D721Med (cell line): ENCODE measurements at regions not wholly inside any gene's neighbourhood (a gene's known extent, or its start where the extent isn't known, plus 50 kb on each side); places are given as distances from the start of the nearest gene placed in this dataset.

Source experiments
- DNase-seq: peaks from one replicate; pipeline ENCODE4 v3.0.0; 2011; ENCODE audit warnings: low spot score; ENCODE audit not compliant: insufficient read length
- FAIRE-seq: peaks from 2 replicates; lab custom pipeline; 2011; peaks lifted over from hg19 to GRCh38; lab: Jason Lieb, UNC
- TF ChIP-seq, protein P1 (sequence below): IDR thresholded peaks from 2 replicates; pipeline ENCODE4 v1.5.1; 2012; ENCODE audit warnings: mild to moderate bottlenecking, control low read depth; ENCODE audit not compliant: insufficient read depth; ENCODE audit errors: missing control alignments

DNA sequence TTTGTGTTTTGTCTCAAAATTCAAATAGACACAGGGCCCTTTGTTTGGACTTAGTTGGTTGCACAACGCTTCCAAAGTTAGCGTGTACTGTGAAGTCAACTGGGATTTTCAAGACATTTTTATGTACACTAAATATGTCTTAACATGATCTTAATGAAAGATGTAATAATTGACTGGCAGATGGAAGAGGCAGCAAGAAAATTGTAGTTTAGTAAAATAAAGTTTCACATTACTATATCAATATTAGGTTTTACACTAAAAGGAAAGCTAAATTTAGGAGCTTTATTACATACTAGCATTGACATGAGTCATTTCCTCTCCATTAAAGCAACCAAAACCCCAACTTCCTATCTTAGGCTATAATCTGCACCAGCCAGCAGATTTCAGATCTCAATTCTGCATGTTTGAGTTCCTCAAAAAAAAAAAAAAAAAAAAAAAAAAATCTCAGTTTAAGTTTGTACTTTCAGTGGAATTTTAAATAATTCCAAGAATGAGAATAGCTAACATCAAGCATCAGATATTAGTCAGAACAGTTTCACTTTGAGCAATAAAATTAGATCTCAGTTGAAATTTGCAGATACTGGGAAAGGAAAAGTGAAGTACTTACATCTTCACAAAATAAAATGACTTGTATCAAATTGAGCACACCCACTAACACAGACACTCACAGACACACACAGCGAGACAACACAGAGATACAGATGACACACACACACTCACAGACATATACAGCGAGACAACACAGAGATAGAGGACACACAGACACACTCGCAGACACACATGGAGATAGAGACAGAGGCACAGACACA, 346.6 kb upstream of the KLF6 start:
- TF ChIP-seq, protein P1, sequence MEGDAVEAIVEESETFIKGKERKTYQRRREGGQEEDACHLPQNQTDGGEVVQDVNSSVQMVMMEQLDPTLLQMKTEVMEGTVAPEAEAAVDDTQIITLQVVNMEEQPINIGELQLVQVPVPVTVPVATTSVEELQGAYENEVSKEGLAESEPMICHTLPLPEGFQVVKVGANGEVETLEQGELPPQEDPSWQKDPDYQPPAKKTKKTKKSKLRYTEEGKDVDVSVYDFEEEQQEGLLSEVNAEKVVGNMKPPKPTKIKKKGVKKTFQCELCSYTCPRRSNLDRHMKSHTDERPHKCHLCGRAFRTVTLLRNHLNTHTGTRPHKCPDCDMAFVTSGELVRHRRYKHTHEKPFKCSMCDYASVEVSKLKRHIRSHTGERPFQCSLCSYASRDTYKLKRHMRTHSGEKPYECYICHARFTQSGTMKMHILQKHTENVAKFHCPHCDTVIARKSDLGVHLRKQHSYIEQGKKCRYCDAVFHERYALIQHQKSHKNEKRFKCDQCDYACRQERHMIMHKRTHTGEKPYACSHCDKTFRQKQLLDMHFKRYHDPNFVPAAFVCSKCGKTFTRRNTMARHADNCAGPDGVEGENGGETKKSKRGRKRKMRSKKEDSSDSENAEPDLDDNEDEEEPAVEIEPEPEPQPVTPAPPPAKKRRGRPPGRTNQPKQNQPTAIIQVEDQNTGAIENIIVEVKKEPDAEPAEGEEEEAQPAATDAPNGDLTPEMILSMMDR, result no peak
- FAIRE-seq, result no peak
- DNase-seq, result no peak

DNA sequence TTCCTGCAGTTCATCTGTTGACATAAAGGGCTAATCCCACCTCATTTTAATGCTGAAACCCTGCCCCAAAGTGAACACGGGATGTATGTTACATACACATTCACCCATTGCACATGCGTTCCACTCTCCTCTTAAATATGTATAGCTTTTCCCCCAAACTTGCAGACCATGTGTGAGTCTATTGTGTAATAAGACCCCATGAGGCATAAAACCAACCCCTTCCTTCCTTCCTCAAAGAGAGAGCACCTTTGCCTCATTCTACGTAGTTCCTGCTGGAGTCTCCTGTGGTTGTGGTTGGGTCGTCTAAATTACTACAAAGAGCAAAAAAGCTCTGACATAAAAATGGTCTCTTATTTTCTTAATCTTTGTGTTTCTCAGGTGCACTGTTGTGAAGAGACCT, 345.7 kb upstream of the KLF6 start:
- TF ChIP-seq, protein P1, result no peak
- DNase-seq (no peak), FAIRE-seq (no peak)

DNA sequence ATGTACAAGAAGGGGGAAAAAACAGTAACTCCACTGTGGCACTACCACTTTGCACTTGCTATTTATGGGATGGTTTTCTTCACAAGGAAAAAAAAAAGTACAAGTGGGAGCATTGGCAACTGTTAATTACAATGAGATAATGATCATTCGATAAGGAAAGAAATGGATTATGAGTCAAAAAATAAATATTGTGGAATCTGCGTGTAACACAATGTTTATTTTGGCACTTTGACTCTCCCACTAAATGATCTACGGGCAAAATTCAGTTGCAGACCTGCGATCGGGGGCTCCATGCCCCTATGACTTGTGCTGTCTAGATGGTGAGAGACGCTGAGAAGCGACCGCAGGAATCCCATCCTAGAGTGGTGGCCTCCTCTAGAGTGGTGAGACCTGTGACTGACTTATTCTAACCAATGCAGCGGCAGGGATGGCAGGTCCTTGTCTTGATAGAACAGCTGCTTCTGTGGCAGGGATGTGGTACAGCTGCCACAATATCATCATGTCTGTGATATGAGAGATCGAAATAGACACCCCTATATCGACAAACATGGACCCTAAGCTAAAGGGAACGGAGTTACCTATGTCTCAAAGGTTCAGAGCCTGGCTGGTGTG, 345.0 kb upstream of the KLF6 start:
- FAIRE-seq (no peak), DNase-seq (no peak)
- TF ChIP-seq, protein P1, result no peak

DNA sequence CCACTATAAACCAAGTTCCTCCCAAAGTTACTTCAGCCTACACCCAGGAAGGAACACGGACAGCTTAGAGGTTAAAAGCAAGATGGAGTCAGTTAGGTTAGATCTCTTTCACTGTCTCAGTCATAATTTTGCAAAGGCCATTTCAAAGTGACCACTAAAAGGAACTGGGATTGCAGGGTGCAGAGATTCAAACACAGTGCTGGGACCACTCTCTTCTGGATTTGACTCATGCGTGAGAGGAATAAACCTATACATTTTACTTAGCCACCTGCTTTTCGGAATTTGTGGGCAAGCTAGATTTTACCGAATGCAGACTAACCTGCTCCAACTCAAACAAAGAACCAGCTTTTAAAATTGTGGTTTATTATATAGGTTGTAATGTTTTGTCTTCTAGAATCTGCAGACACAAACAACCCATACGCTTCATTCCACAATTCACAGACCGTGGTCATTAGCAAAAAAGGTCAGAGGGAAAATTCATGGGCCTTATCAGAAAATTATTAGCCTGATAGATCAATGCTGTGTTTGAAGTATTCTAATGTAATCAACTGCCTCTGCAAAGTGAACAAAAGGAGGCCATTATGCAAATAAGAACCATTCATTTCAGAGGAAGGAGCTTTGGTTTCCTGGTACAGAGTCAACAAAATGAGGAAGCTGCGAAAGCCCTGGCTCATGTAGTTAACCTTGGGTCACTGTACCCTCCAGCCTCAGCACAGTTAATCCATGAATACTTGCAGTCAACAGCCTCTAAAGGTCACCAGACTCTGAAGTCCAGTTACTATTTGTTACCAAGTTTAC, 342.7 kb upstream of the KLF6 start:
- FAIRE-seq (no peak), DNase-seq (no peak)
- TF ChIP-seq, protein P1, result no peak

DNA sequence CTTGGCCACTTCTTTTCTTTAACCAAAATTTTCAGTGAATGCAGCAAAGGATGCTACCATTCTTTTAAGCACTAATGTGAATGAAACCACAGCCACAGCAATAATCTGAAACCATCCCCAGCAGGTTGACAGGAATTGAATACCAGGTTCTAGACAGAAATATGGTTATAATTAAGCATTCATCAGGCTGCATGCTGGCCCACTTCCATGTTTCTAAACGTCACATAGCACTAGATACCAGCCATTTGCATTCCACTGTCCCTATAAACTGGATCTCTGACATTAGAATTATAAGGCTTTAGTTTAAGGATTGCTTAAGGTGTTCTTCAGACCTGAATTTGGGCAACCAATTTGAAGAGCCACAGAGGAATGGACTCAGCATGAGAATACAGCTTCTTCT, 340.8 kb upstream of the KLF6 start:
- TF ChIP-seq, protein P1, result no peak
- FAIRE-seq, result no peak
- no peak for DNase-seq

DNA sequence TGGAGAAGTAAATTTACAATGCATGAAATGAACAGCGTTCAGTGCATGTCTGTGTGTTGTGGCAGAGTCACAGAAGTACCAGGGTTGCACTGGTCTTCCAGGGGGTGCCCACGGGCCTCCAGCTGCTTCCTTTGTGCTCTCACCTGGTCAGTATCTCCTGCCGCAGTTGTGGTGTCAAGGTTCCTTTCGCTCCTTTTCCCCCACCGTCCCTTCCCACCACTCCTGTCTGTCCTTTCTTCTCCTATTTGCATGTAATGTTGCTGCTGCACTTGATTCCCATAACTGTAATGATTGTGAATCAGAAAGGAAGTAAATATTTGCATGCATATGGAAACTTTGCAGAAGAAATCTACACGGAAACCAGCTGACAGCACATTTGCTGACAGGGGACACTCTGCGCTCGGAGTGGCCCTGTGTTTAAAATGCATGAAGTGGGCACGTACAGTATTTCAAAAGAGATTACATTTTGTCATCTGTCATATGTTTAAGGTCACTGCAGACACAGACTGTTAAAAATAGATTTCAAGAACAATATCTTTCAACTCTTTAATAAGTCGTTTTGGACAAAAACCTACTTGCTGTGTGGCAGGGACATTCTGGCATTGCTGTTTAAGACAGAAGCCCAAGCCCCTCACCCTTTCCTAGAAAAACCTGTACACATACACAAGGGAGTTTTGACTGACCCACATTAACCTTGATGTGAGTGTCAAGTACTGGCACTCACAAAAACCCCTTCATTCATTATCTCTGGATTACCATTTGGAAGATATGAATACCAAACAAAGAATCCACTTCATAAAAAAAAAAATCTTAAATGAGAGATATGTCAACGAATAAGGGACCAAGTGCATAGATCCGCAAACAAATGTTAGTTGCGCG, 336.7 kb upstream of the KLF6 start:
- DNase-seq (no peak), FAIRE-seq (no peak)
- TF ChIP-seq, protein P1, result no peak
